IMR-90 (cell line): ENCODE measurements at regions not wholly inside any gene's neighbourhood (a gene's known extent, or its start where the extent isn't known, plus 50 kb on each side); places are given as distances from the start of the nearest gene placed in this dataset.

Experiments used
- ATAC-seq: fragments of 200-7000 bp; cut with Tn5 transposase; 2 replicates; pipeline ENCODE4 v1.9.1; 2020; ENCODE audit warnings: low read depth, mild to moderate bottlenecking, moderate library complexity
- BruUV-seq: library from RNA; stranded (reverse); fragments of 400-500 nt; replicated peaks from 2 replicates; lab custom pipeline; 2021; lab: Mats Ljungman, UMichigan
- CTCF ChIA-PET: fragments of 300-600 bp; formaldehyde crosslinking; extraction: SDS; loops from one replicate; lab custom pipeline; 2021; ENCODE audit warnings: antibody characterized with exemption; lab: Yijun Ruan, JAX
- POLR2A ChIA-PET: fragments of 300-600 bp; sonication (Branson Sonifier 250); formaldehyde crosslinking; loops from one replicate; lab custom pipeline; 2022; ENCODE audit warnings: antibody characterized with exemption; ENCODE audit not compliant: unreplicated experiment; lab: Charles Lee
- DNase-seq: peaks from one replicate; pipeline ENCODE4 v3.0.0; 2013
- H2AFZ ChIP-seq: replicated peaks from 2 replicates; pipeline ENCODE3; 2013; ENCODE audit warnings: low read length, mild to moderate bottlenecking; ENCODE audit not compliant: poor library complexity
- H2AK5ac ChIP-seq: 2 replicates; pipeline ENCODE4 v1.6.1; 2013; ENCODE audit warnings: low read depth, low read length, inconsistent platforms
- H2AK9ac ChIP-seq: replicated peaks from 2 replicates; pipeline ENCODE3; 2013; ENCODE audit warnings: mild to moderate bottlenecking, low read depth, low read length, moderate library complexity; ENCODE audit not compliant: poor library complexity
- H2BK120ac ChIP-seq: 2 replicates; pipeline ENCODE4 v1.6.1; 2013; ENCODE audit warnings: low read depth, low read length, inconsistent platforms
- H2BK15ac ChIP-seq: 3 replicates; pipeline ENCODE4 v1.6.1; 2013; ENCODE audit warnings: low read depth, low read length, inconsistent platforms
- H2BK20ac ChIP-seq: 2 replicates; pipeline ENCODE4 v1.6.1; 2013; ENCODE audit warnings: low read depth, mild to moderate bottlenecking, inconsistent platforms, low read length, moderate library complexity
- H2BK5ac ChIP-seq: 2 replicates; pipeline ENCODE4 v1.6.1; 2013; ENCODE audit warnings: mild to moderate bottlenecking, low read depth, low read length, inconsistent platforms; ENCODE audit not compliant: poor library complexity, severe bottlenecking
- H3K14ac ChIP-seq: replicated peaks from 2 replicates; pipeline ENCODE4 v1.6.1; 2013; ENCODE audit warnings: low read depth, low read length, inconsistent platforms
- H3K18ac ChIP-seq: 2 replicates; pipeline ENCODE4 v1.6.1; 2013; ENCODE audit warnings: low read depth, low read length, control low read depth
- H3K23ac ChIP-seq: 2 replicates; pipeline ENCODE4 v1.6.1; 2013; ENCODE audit warnings: low read depth, low read length, inconsistent platforms
- H3K27ac ChIP-seq: 2 replicates; pipeline ENCODE4 v1.5.1; 2013; ENCODE audit warnings: mild to moderate bottlenecking, control low read depth, low read length; ENCODE audit not compliant: insufficient read depth
- H3K27me3 ChIP-seq: 2 replicates; pipeline ENCODE4 v1.6.1; 2013; ENCODE audit warnings: low read length; ENCODE audit not compliant: control insufficient read depth, insufficient read depth
- H3K36me3 ChIP-seq: 2 replicates; pipeline ENCODE4 v1.6.1; 2013; ENCODE audit warnings: low read length, mixed read lengths; ENCODE audit not compliant: control insufficient read depth, insufficient read depth
- H3K4ac ChIP-seq: 2 replicates; pipeline ENCODE4 v1.6.1; 2013; ENCODE audit warnings: low read depth, low read length, inconsistent platforms
- H3K4me1 ChIP-seq: 2 replicates; pipeline ENCODE4 v1.6.1; 2013; ENCODE audit warnings: low read length, mixed read lengths; ENCODE audit not compliant: control insufficient read depth, insufficient read depth
- H3K4me2 ChIP-seq: 2 replicates; pipeline ENCODE4 v1.6.1; 2013; ENCODE audit warnings: low read depth, mild to moderate bottlenecking, control low read depth, low read length, moderate library complexity
- H3K4me3 ChIP-seq: 2 replicates; pipeline ENCODE4 v1.5.1; 2013; ENCODE audit warnings: low read depth, mild to moderate bottlenecking, control low read depth, low read length, moderate library complexity; ENCODE audit not compliant: insufficient read depth
- H3K56ac ChIP-seq: 2 replicates; pipeline ENCODE4 v1.6.1; 2013; ENCODE audit warnings: low read length, inconsistent platforms; ENCODE audit not compliant: insufficient read depth; ENCODE audit errors: extremely low read depth
- H3K79me1 ChIP-seq, 2 experiments: 2 replicates each; pipeline ENCODE4 v1.6.1; 2013; ENCODE audit warnings: low read length in 2 of 2, inconsistent platforms in 1 of 2, low read depth in 1 of 2
- H3K9ac ChIP-seq: 2 replicates; pipeline ENCODE4 v1.6.1; 2013; ENCODE audit warnings: low read depth, low read length, control low read depth
- H3K9me1 ChIP-seq: 2 replicates; pipeline ENCODE4 v1.6.1; 2013; ENCODE audit warnings: low read length, inconsistent platforms; ENCODE audit not compliant: insufficient read depth
- H3K9me3 ChIP-seq: 2 replicates; pipeline ENCODE4 v1.6.1; 2013; ENCODE audit warnings: low read length; ENCODE audit not compliant: control insufficient read depth, insufficient read depth
- H4K20me1 ChIP-seq: 2 replicates; pipeline ENCODE4 v1.6.1; 2013; ENCODE audit warnings: low read length, inconsistent platforms; ENCODE audit not compliant: insufficient read depth
- H4K5ac ChIP-seq: 2 replicates; pipeline ENCODE4 v1.6.1; 2013; ENCODE audit warnings: mild to moderate bottlenecking, low read depth, low read length, control low read depth
- H4K8ac ChIP-seq, 2 experiments: 2 replicates each; pipeline ENCODE4 v1.6.1; 2013; ENCODE audit warnings: low read depth in 2 of 2, low read length in 2 of 2, control low read depth in 1 of 2, inconsistent platforms in 1 of 2
- H4K91ac ChIP-seq: 2 replicates; pipeline ENCODE4 v1.6.1; 2013; ENCODE audit warnings: low read depth, low read length, inconsistent platforms; ENCODE audit not compliant: insufficient read depth
- CEBPB ChIP-seq: IDR thresholded peaks from 2 replicates; pipeline ENCODE4 v1.6.1; 2012; ENCODE audit warnings: low read depth, low read length, improper control_type of control experiment
- CHD1 ChIP-seq: IDR thresholded peaks from 2 replicates; pipeline ENCODE4 v1.6.1; 2012; ENCODE audit warnings: low read depth, low read length, improper control_type of control experiment
- MXI1 ChIP-seq: IDR thresholded peaks from 2 replicates; pipeline ENCODE4 v1.6.1; 2012; ENCODE audit warnings: low read depth, mild to moderate bottlenecking, low read length, moderate library complexity, borderline replicate concordance
- NFE2L2 ChIP-seq: fragments of 150-350 bp; IDR thresholded peaks from 2 replicates; pipeline ENCODE4 v1.6.1; 2016; ENCODE audit warnings: low read depth, mild to moderate bottlenecking, low read length
- RAD21 ChIP-seq: IDR thresholded peaks from 2 replicates; pipeline ENCODE4 v1.6.1; 2012; ENCODE audit warnings: low read length, improper control_type of control experiment
- RCOR1 ChIP-seq: IDR thresholded peaks from 2 replicates; pipeline ENCODE4 v1.6.1; 2012; ENCODE audit warnings: mild to moderate bottlenecking, low read length, improper control_type of control experiment; ENCODE audit not compliant: insufficient replicate concordance
- RFX5 ChIP-seq: IDR thresholded peaks from 2 replicates; pipeline ENCODE4 v1.8.0; 2012; ENCODE audit warnings: low read depth, mild to moderate bottlenecking, low read length, moderate library complexity
- SMC3 ChIP-seq: fragments of 150-350 bp; IDR thresholded peaks from 2 replicates; pipeline ENCODE4 v1.6.1; 2016; ENCODE audit warnings: low read depth, mild to moderate bottlenecking, antibody characterized with exemption, low read length, moderate library complexity
- WGBS, 2 experiments: methylation state at CpG; one replicate each; pipeline versions ENCODE4 v1.1.5 to v1.1.7; 2013; ENCODE audit warnings: missing lambda C conversion rate in 2 of 2; ENCODE audit not compliant: insufficient read length in 1 of 2; ENCODE audit errors: extremely low coverage in 2 of 2; 5-methylcytosine and 5-hydroxymethylcytosine counted together
- dilution Hi-C: fragments of 300-500 bp; cut with HindIII; formaldehyde crosslinking; loops from one replicate; pipeline ENCODE4 v1.14.3; 2018; ENCODE audit warnings: low sequenced_read_pairs; ENCODE audit not compliant: unreplicated experiment
- in situ Hi-C: fragments of 300-500 bp; cut with MboI; formaldehyde crosslinking; loops from 3 replicates; pipeline ENCODE4 v1.14.3; 2019; ENCODE audit warnings: low sequenced_read_pairs, inconsistent platforms, mixed read lengths
- intact Hi-C: fragments of 100-400 bp; cut with micrococcal nuclease; formaldehyde crosslinking; loops from 2 replicates; pipeline ENCODE4 v1.10.0; 2022

GRCh38 chr5:130759061-130759460 lies 406.0 kb downstream of the HINT1 start:
- no peak for ATAC-seq

More at GRCh38 chr5:130759061-130759460, 406.0 kb downstream of the HINT1 start:
- Histone ChIP-seq H3K18ac (no peak overlapping the region), H3K56ac (no peak overlapping the region), H3K27ac (no peak overlapping the region), H2BK15ac (no peak overlapping the region), H3K27me3 (no peaks in the 10 kb centered on the region), H2AK5ac (no peak overlapping the region), H3K9me3 (peaks cover 5% of the 10 kb centered on the region), H3K9ac (no peak overlapping the region), H3K79me1 (no peaks in the 10 kb centered on the region), H3K4ac (no peak overlapping the region), H2BK120ac (no peak overlapping the region), H3K14ac (no peak overlapping the region), H3K4me3 (no peak overlapping the region), H3K9me1 (no peaks in the 10 kb centered on the region), H2AK9ac (no peak overlapping the region), H3K4me2 (no peak overlapping the region), H3K36me3 (no peaks in the 10 kb centered on the region), H4K8ac (no peak overlapping the region), H4K20me1 (no peaks in the 10 kb centered on the region), H4K91ac (no peak overlapping the region), H2AFZ (no peak overlapping the region), H2BK20ac (no peak overlapping the region), H4K5ac (no peak overlapping the region), H2BK5ac (no peak overlapping the region), H3K23ac (no peak overlapping the region), H3K4me1 (no peaks in the 10 kb centered on the region)
- no TSS peak for BruUV-seq
- intact Hi-C loops (no loop called here), in situ Hi-C loops (no loop called here), dilution Hi-C loops (no loop called here)
- CTCF ChIA-PET = no interaction called here
- no peak for DNase-seq
- WGBS, 2 experiments = no CpG with 5 or more reads among the region's 3 CpGs
- TF ChIP-seq RFX5 (no peak), SMC3 (no peak), MXI1 (no peak), CHD1 (no peak), RCOR1 (no peak), NFE2L2 (no peak), CEBPB (no peak), RAD21 (no peak)
- POLR2A ChIA-PET = no interaction called here
